H1 (cell line): ENCODE measurements at regions not wholly inside any gene's neighbourhood (a gene's known extent, or its start where the extent isn't known, plus 50 kb on each side); places are given as distances from the start of the nearest gene placed in this dataset.

Experiments used
- CTCF ChIA-PET: fragments of 300-600 bp; sonication (Branson Sonifier 250); formaldehyde crosslinking; loops from one replicate; lab custom pipeline; 2021; ENCODE audit not compliant: partially characterized antibody; lab: Charles Lee
- POLR2A ChIA-PET: fragments of 300-600 bp; sonication (Branson Sonifier 250); formaldehyde crosslinking; loops from one replicate; lab custom pipeline; 2021; ENCODE audit warnings: inconsistent platforms; ENCODE audit not compliant: partially characterized antibody; lab: Charles Lee
- DNase-seq, 2 experiments: peaks; one replicate each; pipeline versions ENCODE4 v3.0.0 to v3.0.0-alpha.2; 2010 to 2022; ENCODE audit warnings: low spot score in 2 of 2, low read depth in 1 of 2, mixed read lengths in 1 of 2
- FAIRE-seq: peaks from 2 replicates; lab custom pipeline; 2011; peaks lifted over from hg19 to GRCh38; lab: Jason Lieb, UNC
- H2AFZ ChIP-seq: 2 replicates; pipeline ENCODE4 v1.8.1; 2012; ENCODE audit warnings: low read length, inconsistent platforms
- H2AK5ac ChIP-seq: 2 replicates; pipeline ENCODE4 v1.6.1; 2013; ENCODE audit warnings: low read depth, low read length
- H2BK120ac ChIP-seq: replicated peaks from 2 replicates; pipeline ENCODE3; 2013; ENCODE audit warnings: low read depth, low read length, inconsistent platforms
- H2BK12ac ChIP-seq: 2 replicates; pipeline ENCODE4 v1.6.1; 2013; ENCODE audit warnings: low read depth, low read length
- H2BK15ac ChIP-seq: 2 replicates; pipeline ENCODE4 v1.6.1; 2013; ENCODE audit warnings: low read length
- H2BK20ac ChIP-seq: 2 replicates; pipeline ENCODE4 v1.6.1; 2013; ENCODE audit warnings: low read length
- H2BK5ac ChIP-seq: 2 replicates; pipeline ENCODE4 v1.6.1; 2013; ENCODE audit warnings: low read depth, low read length
- H3K14ac ChIP-seq: 2 replicates; pipeline ENCODE4 v1.6.1; 2013; ENCODE audit warnings: inconsistent platforms; ENCODE audit not compliant: insufficient read length
- H3K18ac ChIP-seq: 2 replicates; pipeline ENCODE4 v1.6.1; 2013; ENCODE audit warnings: low read length; ENCODE audit errors: extremely low read depth
- H3K23ac ChIP-seq: 2 replicates; pipeline ENCODE4 v1.6.1; 2013; ENCODE audit warnings: inconsistent platforms; ENCODE audit not compliant: insufficient read length
- H3K23me2 ChIP-seq: 2 replicates; pipeline ENCODE4 v1.6.1; 2013; ENCODE audit warnings: low read depth, low read length
- H3K27ac ChIP-seq: 2 replicates; pipeline ENCODE4 v1.6.1; 2011; ENCODE audit warnings: low read depth, low read length, inconsistent platforms
- H3K27me3 ChIP-seq, 4 experiments: replicated peaks in 1 of 4; 1 replicate in 1 of 4; 2 replicates in 3 of 4; pipeline versions ENCODE4 v1.6.1 to v1.8.1; 2011 to 2013; ENCODE audit warnings: low read length in 3 of 4, mild to moderate bottlenecking in 3 of 4, inconsistent platforms in 2 of 4, mixed read lengths in 2 of 4, moderate library complexity in 1 of 4; ENCODE audit not compliant: control insufficient read depth in 3 of 4, insufficient read depth in 3 of 4; ENCODE audit errors: extremely low read depth in 1 of 4
- H3K36me3 ChIP-seq, 4 experiments: 2 replicates each; pipeline versions ENCODE4 v1.6.1 to v1.8.1; 2011 to 2013; ENCODE audit warnings: mild to moderate bottlenecking in 4 of 4, low read length in 3 of 4, moderate library complexity in 2 of 4, control low read depth in 1 of 4, inconsistent platforms in 1 of 4; ENCODE audit not compliant: insufficient read depth in 4 of 4, control insufficient read depth in 2 of 4
- H3K4ac ChIP-seq: replicated peaks from 2 replicates; pipeline ENCODE3; 2013; ENCODE audit warnings: low read length, low read depth, mixed read lengths, inconsistent platforms; ENCODE audit not compliant: insufficient read length
- H3K4me1 ChIP-seq, 4 experiments: replicated peaks in 1 of 4; 1 replicate in 1 of 4; 2 replicates in 3 of 4; pipeline versions ENCODE4 v1.6.1 to v1.8.1; 2011 to 2013; ENCODE audit warnings: low read length in 3 of 4, inconsistent platforms in 2 of 4, mixed read lengths in 1 of 4; ENCODE audit not compliant: insufficient read depth in 4 of 4, control insufficient read depth in 3 of 4
- H3K4me2 ChIP-seq, 2 experiments: 2 replicates each; pipeline versions ENCODE4 v1.6.1 to v1.8.1; 2011 to 2013; ENCODE audit warnings: low read depth in 2 of 2, low read length in 2 of 2, control low read depth in 1 of 2, inconsistent platforms in 1 of 2, mild to moderate bottlenecking in 1 of 2; ENCODE audit not compliant: insufficient read depth in 1 of 2
- H3K4me3 ChIP-seq, 4 experiments: fragments of 200-600, 300-600 bp in 1 of 4; sonication (generic), shearing (Covaris generic), sonication (Bioruptor Twin) in 1 of 4; 2 replicates each; pipeline versions ENCODE4 v1.5.1 to v1.8.1; 2011 to 2016; ENCODE audit warnings: low read length in 4 of 4, low read depth in 3 of 4, control low read depth in 2 of 4, inconsistent platforms in 2 of 4, mild to moderate bottlenecking in 2 of 4, mixed read lengths in 1 of 4, moderate library complexity in 1 of 4; ENCODE audit not compliant: insufficient read depth in 2 of 4; ENCODE audit errors: extremely low read depth in 1 of 4
- H3K56ac ChIP-seq: replicated peaks from 2 replicates; pipeline ENCODE3; 2013; ENCODE audit warnings: low read depth, mild to moderate bottlenecking, mixed read lengths, low read length, inconsistent platforms; ENCODE audit not compliant: insufficient read length
- H3K79me1 ChIP-seq: 2 replicates; pipeline ENCODE4 v1.6.1; 2013; ENCODE audit warnings: low read depth, low read length, control low read depth
- H3K79me2 ChIP-seq, 2 experiments: 2 replicates each; pipeline versions ENCODE4 v1.6.1 to v1.8.1; 2012 to 2013; ENCODE audit warnings: low read length in 2 of 2, mild to moderate bottlenecking in 2 of 2, inconsistent platforms in 1 of 2; ENCODE audit not compliant: insufficient read depth in 2 of 2, control insufficient read depth in 1 of 2
- H3K9ac ChIP-seq, 4 experiments: replicated peaks in 1 of 4; 1 replicate in 1 of 4; 2 replicates in 3 of 4; pipeline versions ENCODE4 v1.6.1 to v1.8.1; 2011 to 2013; ENCODE audit warnings: low read depth in 3 of 4, low read length in 3 of 4, control low read depth in 2 of 4, mild to moderate bottlenecking in 2 of 4, moderate library complexity in 2 of 4, inconsistent platforms in 1 of 4; ENCODE audit errors: extremely low read depth in 1 of 4
- H3K9me3 ChIP-seq, 2 experiments: 2 replicates each; pipeline versions ENCODE4 v1.6.1 to v1.8.1; 2012 to 2013; ENCODE audit warnings: mild to moderate bottlenecking in 2 of 2, moderate library complexity in 2 of 2, control low read depth in 1 of 2, inconsistent platforms in 1 of 2, low read depth in 1 of 2, low read length in 1 of 2, mixed read lengths in 1 of 2; ENCODE audit not compliant: insufficient read depth in 2 of 2
- H4K20me1 ChIP-seq, 2 experiments: replicated peaks in 1 of 2; 2 replicates each; pipeline versions ENCODE3 to v1.8.1; 2011 to 2013; ENCODE audit warnings: inconsistent platforms in 2 of 2, low read length in 2 of 2, mild to moderate bottlenecking in 1 of 2; ENCODE audit not compliant: insufficient read depth in 2 of 2, control insufficient read depth in 1 of 2
- H4K5ac ChIP-seq: 2 replicates; pipeline ENCODE4 v1.6.1; 2013; ENCODE audit warnings: low read length, low read depth, mixed read lengths, inconsistent platforms; ENCODE audit not compliant: insufficient read length
- H4K8ac ChIP-seq: 2 replicates; pipeline ENCODE4 v1.8.0; 2013; ENCODE audit warnings: mild to moderate bottlenecking, moderate library complexity, low read length, inconsistent platforms; ENCODE audit not compliant: insufficient read depth; ENCODE audit errors: extremely low read depth
- H4K91ac ChIP-seq: replicated peaks from 2 replicates; pipeline ENCODE3; 2013; ENCODE audit warnings: low read length, mixed read lengths, inconsistent platforms; ENCODE audit not compliant: insufficient read length
- ASH2L ChIP-seq: fragments of 200-600, 300-600 bp; sonication (generic); IDR thresholded peaks from one replicate; pipeline ENCODE4 v1.7.1; 2017; ENCODE audit warnings: low read length
- BRCA1 ChIP-seq: IDR thresholded peaks from 2 replicates; pipeline ENCODE4 v1.6.1; 2012; ENCODE audit warnings: low read depth, low read length, improper control_type of control experiment
- CBX5 ChIP-seq: fragments of 300-800, 300-1000 bp; sonication (generic); IDR thresholded peaks from 2 replicates; pipeline ENCODE4 v1.7.1; 2016; ENCODE audit warnings: antibody characterized with exemption, low read length, low read depth
- EP300 ChIP-seq, 2 experiments: IDR thresholded peaks; 1 replicate in 1 of 2; 2 replicates in 1 of 2; pipeline ENCODE4 v1.6.1; 2011 to 2012; ENCODE audit warnings: low read depth in 2 of 2, low read length in 2 of 2, mild to moderate bottlenecking in 2 of 2, borderline replicate concordance in 1 of 2, inconsistent platforms in 1 of 2, moderate library complexity in 1 of 2
- JUND ChIP-seq: IDR thresholded peaks from 2 replicates; pipeline ENCODE4 v1.6.1; 2011; ENCODE audit warnings: mild to moderate bottlenecking, improper control_type of control experiment, low read length
- MAFK ChIP-seq: IDR thresholded peaks from 2 replicates; pipeline ENCODE4 v1.6.1; 2012; ENCODE audit warnings: low read depth, mild to moderate bottlenecking, improper control_type of control experiment, low read length
- NRF1 ChIP-seq: IDR thresholded peaks from 2 replicates; pipeline ENCODE4 v1.6.1; 2011; ENCODE audit warnings: mild to moderate bottlenecking, low read depth, low read length, improper control_type of control experiment
- PHF8 ChIP-seq: fragments of 200-600 bp; sonication (generic); conservative IDR thresholded peaks from 2 replicates; pipeline ENCODE4 v1.7.1; 2012; ENCODE audit warnings: low read depth, mild to moderate bottlenecking, inconsistent platforms, low read length, moderate library complexity
- POLR2A ChIP-seq, 2 experiments: IDR thresholded peaks; 1 replicate in 1 of 2; 2 replicates in 1 of 2; pipeline ENCODE4 v1.6.1; 2011; ENCODE audit warnings: low read depth in 2 of 2, low read length in 2 of 2, mild to moderate bottlenecking in 2 of 2; ENCODE audit errors: control extremely low read depth in 1 of 2
- RBBP5 ChIP-seq: IDR thresholded peaks from 2 replicates; pipeline ENCODE4 v1.7.1; 2012; ENCODE audit warnings: low read depth, mild to moderate bottlenecking, inconsistent platforms, low read length, moderate library complexity, borderline replicate concordance
- RFX5 ChIP-seq: IDR thresholded peaks from 2 replicates; pipeline ENCODE4 v1.6.1; 2011; ENCODE audit warnings: low read depth, low read length, improper control_type of control experiment, borderline replicate concordance
- RXRA ChIP-seq: IDR thresholded peaks from 2 replicates; pipeline ENCODE4 v1.6.1; 2011; ENCODE audit warnings: low read depth, mild to moderate bottlenecking, low read length, moderate library complexity; ENCODE audit not compliant: insufficient read depth
- SP1 ChIP-seq: IDR thresholded peaks from 2 replicates; pipeline ENCODE4 v1.6.1; 2011; ENCODE audit warnings: low read depth, low read length
- SP4 ChIP-seq: IDR thresholded peaks from 2 replicates; pipeline ENCODE4 v1.6.1; 2012; ENCODE audit warnings: low read length, inconsistent platforms
- SRF ChIP-seq: IDR thresholded peaks from 2 replicates; pipeline ENCODE4 v1.6.1; 2011; ENCODE audit warnings: mild to moderate bottlenecking, low read depth, low read length, moderate library complexity
- SUZ12 ChIP-seq: fragments of 200-600 bp; sonication (generic); IDR thresholded peaks from 2 replicates; pipeline ENCODE4 v1.6.1; 2012; ENCODE audit warnings: mild to moderate bottlenecking, inconsistent platforms, low read length, moderate library complexity, mixed read lengths
- TBP ChIP-seq: IDR thresholded peaks from 2 replicates; pipeline ENCODE4 v1.6.1; 2011; ENCODE audit warnings: low read depth, low read length, improper control_type of control experiment
- WGBS, 2 experiments: shearing (Covaris generic) in 1 of 2; methylation state at CpG; one replicate each; pipeline versions ENCODE4 v1.1.6 to v1.1.7; 2013 to 2015; ENCODE audit warnings: low lambda C conversion rate in 2 of 2, mixed read lengths in 2 of 2, inconsistent platforms in 1 of 2, low coverage in 1 of 2, missing lambda C conversion rate in 1 of 2; ENCODE audit not compliant: insufficient replicate concordance in 2 of 2, insufficient coverage in 1 of 2, insufficient read length in 1 of 2; ENCODE audit errors: extremely low coverage in 1 of 2, missing lambda C conversion rate in 1 of 2; 5-methylcytosine and 5-hydroxymethylcytosine counted together

GRCh38 chr5:153885141-153885540, 153.6 kb downstream of the FAM114A2 start:
- no peak overlapping the region for H3K4me3 ChIP-seq
- CTCF ChIA-PET: interaction anchor here (1.4 to 1.5 kb wide), 2 partner anchors 9 to 359 kb away, joined by 3 to 4 read pairs; no protein-coding TSS in a partner anchor
- H4K20me1 ChIP-seq: no peaks in the 10 kb centered on the region
- H4K8ac ChIP-seq: no peak overlapping the region
- no peaks in the 10 kb centered on the region for H3K79me1 ChIP-seq
- no peak overlapping the region for H2BK15ac ChIP-seq
- no peak overlapping the region for H3K14ac ChIP-seq
- H3K27me3 ChIP-seq: no peaks in the 10 kb centered on the region
- H3K56ac ChIP-seq: no peak overlapping the region
- no peak overlapping the region for H4K5ac ChIP-seq
- no peaks in the 10 kb centered on the region for H3K36me3 ChIP-seq
- H2BK20ac ChIP-seq: no peak overlapping the region
- no peak overlapping the region for H4K91ac ChIP-seq
- FAIRE-seq: no peak
- no peak overlapping the region for H2AFZ ChIP-seq
- H3K4me1 ChIP-seq: peaks cover 0 to 3% (median 0%) of the 10 kb centered on the region in 4 experiments; a peak in 2 of 7 replicates
- H3K18ac ChIP-seq: no peak overlapping the region
- POLR2A ChIA-PET: no interaction called here
- no peaks in the 10 kb centered on the region for H3K79me2 ChIP-seq
- no peak overlapping the region for H2BK120ac ChIP-seq
- DNase-seq: no peak
- H3K9ac ChIP-seq: no peak overlapping the region
- no peaks in the 10 kb centered on the region for H3K23me2 ChIP-seq
- no peak overlapping the region for H3K27ac ChIP-seq
- no peak overlapping the region for H3K23ac ChIP-seq
- H2AK5ac ChIP-seq: no peak overlapping the region
- no peak overlapping the region for H3K4me2 ChIP-seq
- no peak overlapping the region for H3K4ac ChIP-seq
- no peak overlapping the region for H2BK12ac ChIP-seq
- H3K9me3 ChIP-seq: no peaks in the 10 kb centered on the region
- 78% methylated on average over 3 of the region's 3 CpGs; no CpG with 5 or more reads in 1 of the 2 experiments for WGBS, 2 experiments
- no peak overlapping the region for H2BK5ac ChIP-seq
- TF ChIP-seq MAFK (no peak), CBX5 (no peak), BRCA1 (no peak), SRF (no peak), RFX5 (no peak), ASH2L (no peak), SP4 (no peak), SP1 (no peak), EP300 (IDR thresholded peaks at IDR 0.05; ENCODE audit: borderline replicate concordance in 1 of 2, low read depth in 2 of 2, low read length in 2 of 2) (no peak), TBP (no peak), JUND (no peak), PHF8 (no peak), RXRA (no peak), NRF1 (no peak), SUZ12 (no peak), RBBP5 (no peak), POLR2A (IDR thresholded peaks at IDR 0.05; ENCODE audit: control extremely low read depth in 1 of 2, low read depth in 2 of 2, low read length in 2 of 2) (no peak)
